HepG2 (cell line): ENCODE measurements at regions not wholly inside any gene's neighbourhood (a gene's known extent, or its start where the extent isn't known, plus 50 kb on each side); places are given as distances from the start of the nearest gene placed in this dataset.

Experiments
- ATAC-seq: fragments of 200-7000 bp; cut with Tn5 transposase; 3 replicates; pipeline ENCODE4 v1.9.1; 2020; ENCODE audit warnings: mild to moderate bottlenecking, moderate library complexity
- BruUV-seq: library from RNA; stranded (reverse); fragments of 400-500 nt; replicated peaks from 2 replicates; lab custom pipeline; 2021; lab: Mats Ljungman, UMichigan
- CTCF ChIA-PET: fragments of 300-600 bp; formaldehyde crosslinking; extraction: SDS; loops from one replicate; lab custom pipeline; 2021; ENCODE audit warnings: low total read pairs, inconsistent platforms, low intra/inter-chr PET ratio; lab: Yijun Ruan, JAX
- POLR2A ChIA-PET: fragments of 350-600 bp; sonication (Branson Sonifier 250); formaldehyde crosslinking; loops from one replicate; lab custom pipeline; 2020; ENCODE audit warnings: antibody characterized with exemption, inconsistent platforms; lab: Yijun Ruan, JAX
- DNase-seq: peaks from one replicate; pipeline ENCODE4 v3.0.0-alpha.2; 2015; ENCODE audit warnings: low spot score
- FAIRE-seq: peaks from 3 replicates; lab custom pipeline; 2011; peaks lifted over from hg19 to GRCh38; lab: Jason Lieb, UNC
- H2AFZ ChIP-seq: one replicate; pipeline ENCODE4 v1.6.1; 2011; ENCODE audit warnings: low read length, inconsistent platforms
- H3K27ac ChIP-seq: fragments of 300-600 bp; 3 replicates; pipeline ENCODE4 v1.8.0; 2011; ENCODE audit warnings: mixed run types, mild to moderate bottlenecking, mixed read lengths, low read length, inconsistent platforms; ENCODE audit not compliant: insufficient read depth; ENCODE audit errors: extremely low read length
- H3K27me3 ChIP-seq, 2 experiments: fragments of 200-600 bp in 1 of 2; 2 replicates in 1 of 2; 3 replicates in 1 of 2; pipeline versions ENCODE4 v1.6.0 to v1.8.0; 2011; ENCODE audit warnings: low read length in 2 of 2, mild to moderate bottlenecking in 2 of 2, moderate library complexity in 2 of 2, inconsistent platforms in 1 of 2; ENCODE audit not compliant: insufficient read depth in 2 of 2, control insufficient read depth in 1 of 2
- H3K36me3 ChIP-seq, 2 experiments: fragments of 200-600 bp in 1 of 2; replicated peaks in 1 of 2; 2 replicates in 1 of 2; 3 replicates in 1 of 2; pipeline versions ENCODE4 v1.5.1 to v1.8.0; 2011; ENCODE audit warnings: low read length in 2 of 2, inconsistent platforms in 1 of 2; ENCODE audit not compliant: insufficient read depth in 2 of 2, control insufficient read depth in 1 of 2
- H3K4me1 ChIP-seq: 2 replicates; pipeline ENCODE4 v1.5.1; 2012; ENCODE audit warnings: low read length, inconsistent platforms; ENCODE audit not compliant: insufficient read depth
- H3K4me2 ChIP-seq: 2 replicates; pipeline ENCODE4 v1.6.0; 2011; ENCODE audit warnings: low read depth, low read length, inconsistent platforms
- H3K4me3 ChIP-seq, 3 experiments: fragments of 200-600 bp in 1 of 3; sonication (generic), shearing (Covaris generic) in 1 of 3; replicated peaks in 1 of 3; 2 replicates each; pipeline ENCODE4 v1.5.1; 2011 to 2016; ENCODE audit warnings: low read length in 3 of 3, inconsistent platforms in 2 of 3, low read depth in 2 of 3, mild to moderate bottlenecking in 2 of 3, control low read depth in 1 of 3, mixed read lengths in 1 of 3; ENCODE audit not compliant: insufficient read depth in 1 of 3
- H3K79me2 ChIP-seq: one replicate; pipeline ENCODE4 v1.6.1; 2011; ENCODE audit warnings: low read length, inconsistent platforms; ENCODE audit not compliant: insufficient read depth
- H3K9ac ChIP-seq: 2 replicates; pipeline ENCODE4 v1.6.0; 2011; ENCODE audit warnings: mild to moderate bottlenecking, low read depth, low read length, inconsistent platforms; ENCODE audit not compliant: insufficient read depth
- H3K9me3 ChIP-seq: 2 replicates; pipeline ENCODE4 v1.5.1; 2012; ENCODE audit warnings: mild to moderate bottlenecking, low read length
- H4K20me1 ChIP-seq: 2 replicates; pipeline ENCODE4 v1.6.0; 2011; ENCODE audit warnings: inconsistent platforms, mild to moderate bottlenecking, low read length, moderate library complexity; ENCODE audit not compliant: insufficient read depth
- FOXC1 ChIP-seq: sonication (generic); formaldehyde crosslinking; IDR thresholded peaks from 2 replicates; pipeline ENCODE4 v1.8.0; 2022; ENCODE audit warnings: mild to moderate bottlenecking, missing genetic modification reagents, borderline replicate concordance
- GATA4 ChIP-seq: sonication (generic); IDR thresholded peaks from 2 replicates; pipeline ENCODE4 v1.6.1; 2016; ENCODE audit warnings: antibody characterized with exemption, low read depth, borderline replicate concordance
- HMG20B ChIP-seq: conservative IDR thresholded peaks from 2 replicates; pipeline ENCODE4 v1.6.1; 2016; ENCODE audit warnings: missing genetic modification reagents, missing compliant biosample characterization
- IKZF1 ChIP-seq: fragments of 450-650 bp; IDR thresholded peaks from 2 replicates; pipeline ENCODE4 v1.7.1; 2016
- NFE2 ChIP-seq: sonication (generic); formaldehyde crosslinking; IDR thresholded peaks from 2 replicates; pipeline ENCODE4 v1.4.0; 2020; ENCODE audit warnings: missing genetic modification reagents
- SALL1 ChIP-seq: sonication (generic); formaldehyde crosslinking; IDR thresholded peaks from 2 replicates; pipeline ENCODE4 v1.8.0; 2022; ENCODE audit warnings: mild to moderate bottlenecking, missing genetic modification reagents
- STAT5B ChIP-seq: sonication (generic); formaldehyde crosslinking; IDR thresholded peaks from 2 replicates; pipeline ENCODE4 v1.4.0; 2020; ENCODE audit warnings: missing genetic modification reagents
- U2AF2 ChIP-seq: fragments of 200-400 bp; formaldehyde crosslinking; IDR thresholded peaks from 2 replicates; pipeline ENCODE4 v1.6.1; 2017; ENCODE audit warnings: low read depth, mild to moderate bottlenecking, low read length
- ZBTB21 ChIP-seq: sonication (generic); formaldehyde crosslinking; IDR thresholded peaks from 2 replicates; pipeline ENCODE4 v1.4.0; 2020; ENCODE audit warnings: missing genetic modification reagents
- ZNF335 ChIP-seq: sonication (generic); formaldehyde crosslinking; IDR thresholded peaks from 2 replicates; pipeline ENCODE4 v1.4.0; 2020; ENCODE audit warnings: missing genetic modification reagents
- ZNF432 ChIP-seq: sonication (generic); formaldehyde crosslinking; IDR thresholded peaks from 2 replicates; pipeline ENCODE4 v1.5.0; 2020; ENCODE audit warnings: missing genetic modification reagents, mild to moderate bottlenecking, borderline replicate concordance
- ZNF563 ChIP-seq: sonication (generic); formaldehyde crosslinking; IDR thresholded peaks from 2 replicates; pipeline ENCODE4 v1.8.0; 2022; ENCODE audit warnings: mild to moderate bottlenecking, moderate library complexity, missing genetic modification reagents
- ZNF605 ChIP-seq: sonication (generic); formaldehyde crosslinking; IDR thresholded peaks from 2 replicates; pipeline ENCODE4 v1.8.0; 2022; ENCODE audit warnings: mild to moderate bottlenecking, missing genetic modification reagents
- ZNF644 ChIP-seq: IDR thresholded peaks from 2 replicates; pipeline ENCODE4 v1.6.1; 2016; ENCODE audit warnings: low read depth
- ZNF7 ChIP-seq: IDR thresholded peaks from 2 replicates; pipeline ENCODE4 v1.6.1; 2016; ENCODE audit warnings: missing biosample characterization, missing genetic modification reagents
- ZNF772 ChIP-seq: sonication (generic); formaldehyde crosslinking; IDR thresholded peaks from 2 replicates; pipeline ENCODE4 v1.5.0; 2020; ENCODE audit warnings: mild to moderate bottlenecking, missing genetic modification reagents
- ZNF883 ChIP-seq: sonication (generic); formaldehyde crosslinking; IDR thresholded peaks from 2 replicates; pipeline ENCODE4 v1.5.1; 2020; ENCODE audit warnings: mild to moderate bottlenecking, missing genetic modification reagents; ENCODE audit errors: not compliant biosample characterization
- WGBS: methylation state at CpG from one replicate; pipeline ENCODE4 v1.1.6; 2017; ENCODE audit warnings: low lambda C conversion rate; 5-methylcytosine and 5-hydroxymethylcytosine counted together
- in situ Hi-C: cut with HindIII; loops from 2 replicates; pipeline ENCODE4 v1.10.0; 2017; ENCODE audit warnings: low pct_unique_long_range_greater_than_20kb; ENCODE audit not compliant: extremely low pct_ligation_motif_present
- intact Hi-C: fragments of 100-400 bp; cut with micrococcal nuclease; formaldehyde crosslinking; loops from one replicate; pipeline ENCODE4 v1.10.0; 2022; ENCODE audit not compliant: unreplicated experiment
- TF ChIP-seq, protein P1 (sequence below): IDR thresholded peaks from 2 replicates; pipeline ENCODE4 v1.6.1; 2016; ENCODE audit warnings: missing compliant biosample characterization, missing genetic modification reagents, borderline replicate concordance
- TF ChIP-seq, protein P2 (sequence below): sonication (generic); formaldehyde crosslinking; IDR thresholded peaks from 2 replicates; pipeline ENCODE4 v1.5.0; 2020; ENCODE audit warnings: missing genetic modification reagents
- TF ChIP-seq, protein P3 (sequence below): sonication (generic); formaldehyde crosslinking; IDR thresholded peaks from 2 replicates; pipeline ENCODE4 v1.4.0; 2020; ENCODE audit warnings: missing genetic modification reagents

DNA sequence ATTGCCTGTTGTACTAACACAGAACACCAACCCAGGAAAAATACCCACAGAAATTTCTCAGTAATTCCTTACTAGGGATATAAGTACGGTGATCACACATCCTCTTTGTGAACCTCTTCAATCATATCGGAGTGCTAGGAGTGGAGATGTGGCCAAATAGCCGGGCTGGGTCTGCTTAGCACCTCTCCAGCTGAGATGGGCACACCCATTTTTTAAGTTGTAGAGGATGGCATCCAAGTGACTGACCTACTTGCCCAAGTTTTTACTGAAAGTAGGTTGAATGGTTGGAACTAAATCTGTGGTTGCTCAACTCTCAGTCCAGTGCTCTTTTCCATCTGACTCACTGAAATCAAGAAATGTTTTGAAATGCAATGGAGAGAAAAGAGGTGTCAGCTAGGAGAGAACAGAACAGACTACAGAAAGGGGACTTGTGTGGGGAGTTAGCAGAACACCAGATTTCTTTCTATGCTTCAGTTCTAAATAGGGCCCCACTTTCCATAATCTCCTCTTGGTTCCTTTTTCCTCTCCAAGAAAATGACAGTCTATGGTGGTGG, 68.7 kb upstream of the FSHR start:
- CTCF ChIA-PET, result no interaction called here
- WGBS, result 2% methylated on average over 3 of the region's 3 CpGs
- intact Hi-C loops, result no loop called here

DNA sequence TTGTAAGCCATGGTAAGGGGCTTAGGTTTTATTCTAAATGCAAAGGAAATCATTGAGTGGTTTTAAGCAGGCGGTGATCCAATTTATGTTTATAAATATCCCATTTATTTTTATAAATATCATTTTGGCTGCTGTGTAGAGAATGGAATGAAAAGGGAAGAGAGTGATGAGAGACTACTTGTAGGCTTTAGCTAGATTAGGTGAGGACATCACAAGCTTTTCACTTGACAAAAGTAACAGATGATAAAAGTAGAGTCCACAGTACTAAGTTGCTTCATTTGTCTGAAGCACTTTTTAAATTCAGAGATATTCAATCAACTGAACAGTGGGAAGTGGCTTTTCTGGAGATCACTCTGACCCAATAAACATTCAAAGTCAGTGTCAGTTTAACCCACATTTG, 65.4 kb upstream of the FSHR start:
- ChIA-PET POLR2A (no interaction called here), CTCF (no interaction called here)
- TF ChIP-seq U2AF2, result no peak
- TF ChIP-seq ZNF644 (CRISPR knock-in tag), result no peak
- TF ChIP-seq SALL1 (CRISPR knock-in tag), result no peak
- TF ChIP-seq, protein P1, sequence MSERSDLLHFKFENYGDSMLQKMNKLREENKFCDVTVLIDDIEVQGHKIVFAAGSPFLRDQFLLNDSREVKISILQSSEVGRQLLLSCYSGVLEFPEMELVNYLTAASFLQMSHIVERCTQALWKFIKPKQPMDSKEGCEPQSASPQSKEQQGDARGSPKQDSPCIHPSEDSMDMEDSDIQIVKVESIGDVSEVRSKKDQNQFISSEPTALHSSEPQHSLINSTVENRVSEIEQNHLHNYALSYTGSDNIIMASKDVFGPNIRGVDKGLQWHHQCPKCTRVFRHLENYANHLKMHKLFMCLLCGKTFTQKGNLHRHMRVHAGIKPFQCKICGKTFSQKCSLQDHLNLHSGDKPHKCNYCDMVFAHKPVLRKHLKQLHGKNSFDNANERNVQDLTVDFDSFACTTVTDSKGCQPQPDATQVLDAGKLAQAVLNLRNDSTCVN, result no peak
- no peak for TF ChIP-seq ZNF772 (CRISPR knock-in tag)
- no peak for TF ChIP-seq IKZF1
- TF ChIP-seq ZNF883 (CRISPR knock-in tag), result no peak
- TF ChIP-seq, protein P2, sequence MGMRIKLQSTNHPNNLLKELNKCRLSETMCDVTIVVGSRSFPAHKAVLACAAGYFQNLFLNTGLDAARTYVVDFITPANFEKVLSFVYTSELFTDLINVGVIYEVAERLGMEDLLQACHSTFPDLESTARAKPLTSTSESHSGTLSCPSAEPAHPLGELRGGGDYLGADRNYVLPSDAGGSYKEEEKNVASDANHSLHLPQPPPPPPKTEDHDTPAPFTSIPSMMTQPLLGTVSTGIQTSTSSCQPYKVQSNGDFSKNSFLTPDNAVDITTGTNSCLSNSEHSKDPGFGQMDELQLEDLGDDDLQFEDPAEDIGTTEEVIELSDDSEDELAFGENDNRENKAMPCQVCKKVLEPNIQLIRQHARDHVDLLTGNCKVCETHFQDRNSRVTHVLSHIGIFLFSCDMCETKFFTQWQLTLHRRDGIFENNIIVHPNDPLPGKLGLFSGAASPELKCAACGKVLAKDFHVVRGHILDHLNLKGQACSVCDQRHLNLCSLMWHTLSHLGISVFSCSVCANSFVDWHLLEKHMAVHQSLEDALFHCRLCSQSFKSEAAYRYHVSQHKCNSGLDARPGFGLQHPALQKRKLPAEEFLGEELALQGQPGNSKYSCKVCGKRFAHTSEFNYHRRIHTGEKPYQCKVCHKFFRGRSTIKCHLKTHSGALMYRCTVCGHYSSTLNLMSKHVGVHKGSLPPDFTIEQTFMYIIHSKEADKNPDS (CRISPR knock-in tag), result no peak
- TF ChIP-seq, protein P3, sequence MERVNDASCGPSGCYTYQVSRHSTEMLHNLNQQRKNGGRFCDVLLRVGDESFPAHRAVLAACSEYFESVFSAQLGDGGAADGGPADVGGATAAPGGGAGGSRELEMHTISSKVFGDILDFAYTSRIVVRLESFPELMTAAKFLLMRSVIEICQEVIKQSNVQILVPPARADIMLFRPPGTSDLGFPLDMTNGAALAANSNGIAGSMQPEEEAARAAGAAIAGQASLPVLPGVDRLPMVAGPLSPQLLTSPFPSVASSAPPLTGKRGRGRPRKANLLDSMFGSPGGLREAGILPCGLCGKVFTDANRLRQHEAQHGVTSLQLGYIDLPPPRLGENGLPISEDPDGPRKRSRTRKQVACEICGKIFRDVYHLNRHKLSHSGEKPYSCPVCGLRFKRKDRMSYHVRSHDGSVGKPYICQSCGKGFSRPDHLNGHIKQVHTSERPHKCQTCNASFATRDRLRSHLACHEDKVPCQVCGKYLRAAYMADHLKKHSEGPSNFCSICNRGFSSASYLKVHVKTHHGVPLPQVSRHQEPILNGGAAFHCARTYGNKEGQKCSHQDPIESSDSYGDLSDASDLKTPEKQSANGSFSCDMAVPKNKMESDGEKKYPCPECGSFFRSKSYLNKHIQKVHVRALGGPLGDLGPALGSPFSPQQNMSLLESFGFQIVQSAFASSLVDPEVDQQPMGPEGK (CRISPR knock-in tag), result no peak
- no peak for TF ChIP-seq ZNF432 (CRISPR knock-in tag)
- no peak for TF ChIP-seq ZNF605 (CRISPR knock-in tag)
- TF ChIP-seq ZNF335 (CRISPR knock-in tag), result no peak

More for the DNA sequence above, 68.7 kb upstream of the FSHR start:
- POLR2A ChIA-PET, result no interaction called here
- no TSS peak for BruUV-seq
- Histone ChIP-seq H3K4me3 (no peak overlapping the region), H3K27me3 (no peaks in the 10 kb centered on the region), H3K79me2 (no peaks in the 10 kb centered on the region), H3K4me2 (no peak overlapping the region), H3K27ac (no peak overlapping the region), H3K36me3 (no peaks in the 10 kb centered on the region), H3K4me1 (no peaks in the 10 kb centered on the region), H3K9ac (no peak overlapping the region), H4K20me1 (no peaks in the 10 kb centered on the region), H2AFZ (no peak overlapping the region), H3K9me3 (no peaks in the 10 kb centered on the region)
- no peak for ATAC-seq
- in situ Hi-C loops, result no loop called here
- no peak for FAIRE-seq
- no peak for DNase-seq
- TF ChIP-seq ZNF7 (CRISPR knock-in tag), result no peak
- TF ChIP-seq ZNF563, result no peak
- TF ChIP-seq NFE2 (CRISPR knock-in tag), result no peak
- TF ChIP-seq GATA4, result no peak
- no peak for TF ChIP-seq ZBTB21 (CRISPR knock-in tag)
- no peak for TF ChIP-seq STAT5B (CRISPR knock-in tag)
- TF ChIP-seq FOXC1 (CRISPR knock-in tag), result no peak
- no peak for TF ChIP-seq HMG20B (CRISPR knock-in tag)

More for the DNA sequence above, 65.4 kb upstream of the FSHR start:
- H3K4me3 ChIP-seq, result no peak overlapping the region
- H3K4me2 ChIP-seq, result no peak overlapping the region
- no peak overlapping the region for H2AFZ ChIP-seq
- intact Hi-C loops, result no loop called here
- H4K20me1 ChIP-seq, result no peaks in the 10 kb centered on the region
- WGBS, result 7% methylated on average over 1 of the region's 1 CpG
- no peaks in the 10 kb centered on the region for H3K27me3 ChIP-seq
- no peak overlapping the region for H3K9ac ChIP-seq
- H3K9me3 ChIP-seq, result no peaks in the 10 kb centered on the region
- BruUV-seq, result no TSS peak
- H3K4me1 ChIP-seq, result no peaks in the 10 kb centered on the region
- FAIRE-seq (no peak), ATAC-seq (no peak), DNase-seq (no peak)
- H3K27ac ChIP-seq, result no peak overlapping the region
- no peaks in the 10 kb centered on the region for H3K79me2 ChIP-seq
- in situ Hi-C loops, result no loop called here
- H3K36me3 ChIP-seq, result no peaks in the 10 kb centered on the region
